HG03025 (cell line): ENCODE measurements at regions not wholly inside any gene's neighbourhood (a gene's known extent, or its start where the extent isn't known, plus 50 kb on each side); places are given as distances from the start of the nearest gene placed in this dataset.
"Not testable (repeated sequence)": the region's sequence is repeated elsewhere in the genome, so short reads cannot be mapped to it uniquely, and the experiment has no call there.

ENCODE experiments used
- ATAC-seq: cut with Tn5 transposase; IDR thresholded peaks from one replicate; pipeline ENCODE4 v1.9.1; 2021; ENCODE audit warnings: mild to moderate bottlenecking, moderate library complexity; ENCODE audit not compliant: unreplicated experiment, low FRiP score

DNA sequence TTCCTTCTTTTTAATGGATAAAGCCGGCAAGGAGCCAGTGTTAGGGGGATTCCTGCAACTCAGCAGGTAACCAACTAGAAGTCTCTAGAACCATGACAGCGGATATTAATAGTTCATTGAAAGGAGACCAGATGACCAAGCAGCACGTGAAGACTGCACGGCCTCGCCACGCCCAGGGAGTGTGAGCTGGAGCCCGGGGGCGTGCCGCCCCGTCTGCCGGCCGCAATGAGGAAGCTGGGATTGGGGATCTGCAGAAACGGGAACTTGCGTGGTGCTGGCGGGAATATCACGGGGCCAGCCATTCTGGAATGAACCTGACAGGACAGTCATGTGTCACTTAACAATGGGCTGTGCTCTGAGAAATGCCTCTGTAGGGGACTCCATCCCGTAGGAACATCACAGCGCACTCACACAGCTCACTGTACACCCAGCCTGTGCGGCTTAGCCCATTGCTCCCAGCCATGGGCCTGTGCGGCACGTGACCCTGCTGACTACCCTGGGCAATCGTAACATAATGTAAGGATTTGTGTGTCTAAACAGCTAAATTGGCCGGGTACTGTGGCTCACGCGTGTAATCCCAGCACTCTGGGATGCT lies 4092.8 kb upstream of the TPTE start:
- ATAC-seq, result not testable (repeated sequence)

DNA sequence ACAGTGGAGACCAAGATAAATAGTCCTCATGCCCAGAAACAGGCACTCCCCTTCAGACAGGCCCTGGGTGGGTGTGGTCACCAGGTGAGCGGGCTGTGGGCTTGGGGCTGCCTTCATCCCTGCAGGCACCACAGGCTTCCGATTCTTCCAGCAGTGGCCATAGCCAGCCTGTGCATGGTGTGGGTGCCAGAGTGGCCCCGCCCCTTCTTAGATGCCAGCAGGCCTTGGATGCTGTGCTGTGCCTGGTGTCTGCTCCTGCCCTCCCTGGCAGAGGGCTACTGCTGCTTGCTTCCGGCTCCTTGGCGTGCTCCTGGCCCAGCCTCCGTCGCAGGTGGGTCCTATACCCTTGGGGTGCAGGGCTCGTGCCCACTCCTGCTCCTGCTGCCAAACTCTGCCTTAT lies 4091.5 kb upstream of the TPTE start:
- ATAC-seq, result not testable (repeated sequence)

GRCh38 chr21:6433149-6433548 lies 4088.2 kb upstream of the TPTE start:
- not testable (repeated sequence) for ATAC-seq

DNA sequence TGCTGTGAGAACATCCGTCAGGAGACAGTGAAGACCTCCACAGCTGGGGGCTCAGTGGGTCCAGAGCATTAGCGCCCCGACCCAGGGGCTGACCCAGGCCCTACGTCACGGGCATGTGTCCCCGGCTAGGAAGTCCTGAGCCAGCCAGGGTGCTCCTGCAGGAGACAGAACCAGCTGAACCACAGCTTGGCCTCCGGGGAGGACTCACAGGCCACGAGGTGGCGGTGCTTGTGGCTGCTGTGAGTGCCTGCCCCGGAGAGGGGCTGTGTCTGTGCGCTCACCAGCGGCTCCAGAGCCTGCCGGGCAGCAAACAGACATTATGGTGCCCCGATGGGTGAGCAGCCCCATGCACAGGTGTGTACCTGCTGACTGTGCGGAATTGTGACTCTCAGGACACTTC lies 4085.2 kb upstream of the TPTE start:
- ATAC-seq, result not testable (repeated sequence)

- ATAC-seq, result not testable (repeated sequence)
These were observed 4084.2 kb upstream of the TPTE start for GRCh38 chr21:6436971-6437833.

DNA sequence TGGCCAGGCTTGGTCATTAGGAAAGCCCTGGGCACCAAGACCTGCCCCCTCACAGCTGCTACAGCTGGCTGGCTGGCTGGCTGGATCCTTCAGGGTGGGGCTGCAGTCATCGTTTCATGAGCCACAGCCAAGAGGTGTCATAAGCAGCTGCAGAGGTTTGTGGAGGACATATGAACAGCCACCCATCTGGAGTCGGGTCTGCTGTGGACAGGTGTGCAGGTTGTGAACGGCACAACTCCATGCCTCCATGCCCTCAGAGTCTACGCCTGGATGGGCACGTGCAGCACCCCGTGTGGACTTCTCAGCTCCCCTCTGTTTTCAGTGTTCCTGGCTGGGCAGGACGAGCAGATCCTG lies 4083.6 kb upstream of the TPTE start:
- ATAC-seq, result not testable (repeated sequence)

GRCh38 chr21:6439058-6439457 lies 4082.3 kb upstream of the TPTE start:
- not testable (repeated sequence) for ATAC-seq

GRCh38 chr21:6454648-6455340 lies 4066.6 kb upstream of the TPTE start:
- ATAC-seq, result not testable (repeated sequence)

GRCh38 chr21:6456011-6456661 lies 4065.2 kb upstream of the TPTE start:
- not testable (repeated sequence) for ATAC-seq

- not testable (repeated sequence) for ATAC-seq
These were observed 4061.6 kb upstream of the TPTE start for GRCh38 chr21:6459761-6460160.

GRCh38 chr21:6461358-6461757 lies 4060.0 kb upstream of the TPTE start:
- not testable (repeated sequence) for ATAC-seq

DNA sequence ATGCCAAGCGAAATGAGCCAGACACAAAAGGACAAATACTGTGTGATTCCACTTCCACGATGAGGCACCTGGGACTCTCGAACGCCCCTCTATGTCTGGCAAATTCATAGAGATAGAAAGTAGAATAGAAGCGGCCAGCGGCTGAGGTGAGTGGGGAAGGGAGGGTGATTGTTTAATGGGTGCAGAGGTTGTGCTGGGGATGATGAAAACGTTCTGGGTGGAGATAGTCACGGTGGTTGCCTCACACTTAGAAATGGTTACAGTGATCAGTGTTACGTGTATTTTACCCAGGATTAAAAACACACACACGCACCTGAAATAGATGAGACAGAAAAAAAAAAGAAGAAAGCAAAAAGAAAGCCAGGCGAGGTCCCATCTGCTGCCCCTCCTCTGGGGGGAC lies 4057.0 kb upstream of the TPTE start:
- not testable (repeated sequence) for ATAC-seq

GRCh38 chr21:6466081-6466698 lies 4055.2 kb upstream of the TPTE start:
- ATAC-seq, result not testable (repeated sequence)

GRCh38 chr21:6466707-6467106 lies 4054.7 kb upstream of the TPTE start:
- ATAC-seq, result not testable (repeated sequence)

GRCh38 chr21:6467189-6467774 lies 4054.1 kb upstream of the TPTE start:
- ATAC-seq, result not testable (repeated sequence)

DNA sequence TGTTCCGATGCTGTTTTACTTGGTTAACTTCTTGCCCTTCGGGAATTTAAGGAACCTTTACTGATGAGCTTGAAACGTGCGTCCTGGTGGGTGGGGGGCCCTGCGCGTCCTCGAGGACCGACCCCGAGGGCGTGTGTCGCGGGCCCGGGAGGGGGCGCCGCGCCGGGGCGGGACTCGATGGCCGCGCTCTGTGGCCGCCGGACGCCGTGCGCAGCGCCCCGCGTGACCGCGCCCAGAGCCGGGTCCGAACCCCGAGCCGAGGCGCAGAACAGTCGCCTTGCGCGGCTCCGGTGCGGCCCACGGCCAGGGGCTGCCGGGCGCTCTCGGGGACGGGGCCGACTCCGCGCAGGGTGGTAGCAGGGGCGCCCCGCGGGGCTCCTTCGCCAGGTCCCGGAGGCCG lies 4053.5 kb upstream of the TPTE start:
- ATAC-seq, result not testable (repeated sequence)

DNA sequence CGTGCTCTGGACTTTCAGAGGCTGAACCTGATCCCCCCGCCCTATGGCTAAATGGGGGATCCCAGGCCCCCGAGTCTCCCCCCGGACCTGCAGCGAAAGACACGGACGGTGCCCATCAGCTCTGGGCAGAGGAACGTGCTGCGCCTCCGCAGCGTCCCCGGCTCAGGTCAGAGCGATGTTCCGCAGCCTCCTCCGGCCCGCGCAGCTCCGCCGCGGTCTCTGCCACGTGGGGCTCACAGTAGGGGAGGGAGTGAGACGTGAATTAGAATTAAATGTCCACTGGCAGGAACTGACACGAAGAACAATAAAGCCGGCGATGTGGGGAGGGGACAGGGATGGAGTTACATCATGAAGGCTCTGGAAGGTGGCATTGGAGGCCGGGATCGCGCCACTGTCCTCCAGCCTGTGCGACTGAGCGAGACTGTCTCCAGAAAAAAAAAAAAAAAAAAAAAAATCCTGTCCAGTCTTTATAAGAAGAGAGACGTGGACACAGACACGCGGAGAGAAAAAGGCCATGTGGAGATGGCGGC lies 4053.0 kb upstream of the TPTE start:
- ATAC-seq, result not testable (repeated sequence)

DNA sequence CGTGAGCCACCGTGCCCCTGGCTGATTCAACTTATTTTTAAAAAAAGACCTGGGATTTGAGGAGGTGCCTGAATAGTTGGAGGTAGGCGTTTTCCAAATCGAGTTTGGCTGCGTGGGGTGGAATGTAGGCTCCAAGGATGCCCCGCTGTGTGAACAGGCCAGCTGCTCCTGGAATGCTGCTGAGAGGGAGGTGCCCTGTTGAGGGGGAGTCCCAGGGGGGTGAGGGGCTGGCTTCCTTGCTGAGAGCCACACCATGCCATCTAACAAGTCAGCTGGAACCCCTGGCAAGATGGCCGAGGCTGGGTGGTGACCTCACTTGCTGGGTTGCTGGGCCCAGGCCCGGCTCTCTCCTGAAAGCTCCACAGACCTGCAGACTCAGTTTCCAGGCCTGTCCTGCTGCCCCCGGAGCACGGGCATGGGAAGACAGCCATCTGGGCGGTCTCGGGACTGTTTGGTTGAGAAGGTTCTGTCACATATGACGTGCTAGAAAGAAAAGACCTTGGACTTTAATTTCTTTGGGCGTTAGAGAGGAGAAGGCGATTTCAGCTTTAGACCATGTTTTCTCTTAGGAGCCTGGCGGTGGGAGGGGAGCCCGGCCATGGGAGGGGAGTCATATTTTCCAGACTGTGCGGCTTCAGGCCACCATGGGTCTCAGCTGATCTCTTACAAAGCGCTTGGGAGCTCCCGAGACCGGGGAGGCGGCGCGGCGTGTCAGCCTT lies 4047.0 kb upstream of the TPTE start:
- not testable (repeated sequence) for ATAC-seq

DNA sequence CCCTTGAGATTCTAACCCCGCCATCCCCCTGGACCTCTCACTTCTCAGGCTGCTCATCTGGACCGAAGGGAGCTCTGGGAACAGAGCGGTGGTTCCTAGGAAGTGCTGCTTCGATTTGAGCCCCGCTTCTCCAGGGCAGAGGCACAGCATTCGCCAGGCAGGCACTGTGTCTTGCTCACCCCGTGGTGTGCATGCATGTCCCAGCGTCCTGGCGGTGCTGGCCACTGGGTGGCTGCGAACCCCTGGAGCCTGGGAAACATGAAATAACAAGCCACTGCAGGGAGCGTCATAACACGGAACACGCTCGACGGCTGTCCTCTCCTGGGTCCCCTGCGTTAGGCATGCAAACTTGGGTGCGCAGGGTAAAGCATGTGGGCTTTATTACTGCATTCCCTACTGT lies 4040.3 kb upstream of the TPTE start:
- ATAC-seq, result not testable (repeated sequence)
